GM23248 (cell line): ENCODE measurements at regions not wholly inside any gene's neighbourhood (a gene's known extent, or its start where the extent isn't known, plus 50 kb on each side); places are given as distances from the start of the nearest gene placed in this dataset.

Source experiments
- EZH2 ChIP-seq: fragments of 200-600 bp; sonication (generic); IDR thresholded peaks from 2 replicates; pipeline ENCODE4 v1.6.1; 2018; ENCODE audit warnings: antibody characterized with exemption, mild to moderate bottlenecking; ENCODE audit not compliant: insufficient read depth, poor library complexity, severe bottlenecking
- EZH2phosphoT487 ChIP-seq: fragments of 200-600 bp; sonication (generic); IDR thresholded peaks from 2 replicates; pipeline ENCODE4 v1.6.1; 2018; ENCODE audit warnings: antibody characterized with exemption, moderate library complexity, mild to moderate bottlenecking, low read depth; ENCODE audit not compliant: insufficient read depth

- TF ChIP-seq EZH2 (no peak), EZH2phosphoT487 (no peak)
These were observed 149.9 kb downstream of the CYRIA start for GRCh38 chr2:16515696-16516095.
